ENCODE measurements at regions not wholly inside any gene's neighbourhood (a gene's known extent, or its start where the extent isn't known, plus 50 kb on each side); places are given as distances from the start of the nearest gene placed in this dataset.

DNA sequence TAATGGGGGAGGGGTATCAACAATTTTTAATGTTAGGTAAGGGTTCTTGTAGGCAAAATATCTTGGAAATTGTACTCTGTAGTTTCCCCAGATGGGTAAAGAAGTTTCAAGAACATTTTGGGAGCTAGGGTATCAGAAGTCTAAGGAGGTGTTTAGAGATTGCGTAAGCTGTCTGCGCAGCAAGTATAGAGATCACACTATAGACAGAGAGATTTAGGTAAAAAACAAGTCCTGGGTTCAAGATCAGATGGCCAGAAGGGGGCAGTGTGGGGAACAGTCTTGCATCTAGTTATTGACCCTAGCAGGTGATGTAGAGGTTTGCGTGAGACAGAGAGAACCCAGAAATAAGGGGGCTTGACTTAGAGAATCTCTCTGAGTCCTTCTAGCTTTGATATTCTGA, 80.8 kb downstream of the S1PR1 start:
- no peak for FAIRE-seq
- TF ChIP-seq, protein P1, sequence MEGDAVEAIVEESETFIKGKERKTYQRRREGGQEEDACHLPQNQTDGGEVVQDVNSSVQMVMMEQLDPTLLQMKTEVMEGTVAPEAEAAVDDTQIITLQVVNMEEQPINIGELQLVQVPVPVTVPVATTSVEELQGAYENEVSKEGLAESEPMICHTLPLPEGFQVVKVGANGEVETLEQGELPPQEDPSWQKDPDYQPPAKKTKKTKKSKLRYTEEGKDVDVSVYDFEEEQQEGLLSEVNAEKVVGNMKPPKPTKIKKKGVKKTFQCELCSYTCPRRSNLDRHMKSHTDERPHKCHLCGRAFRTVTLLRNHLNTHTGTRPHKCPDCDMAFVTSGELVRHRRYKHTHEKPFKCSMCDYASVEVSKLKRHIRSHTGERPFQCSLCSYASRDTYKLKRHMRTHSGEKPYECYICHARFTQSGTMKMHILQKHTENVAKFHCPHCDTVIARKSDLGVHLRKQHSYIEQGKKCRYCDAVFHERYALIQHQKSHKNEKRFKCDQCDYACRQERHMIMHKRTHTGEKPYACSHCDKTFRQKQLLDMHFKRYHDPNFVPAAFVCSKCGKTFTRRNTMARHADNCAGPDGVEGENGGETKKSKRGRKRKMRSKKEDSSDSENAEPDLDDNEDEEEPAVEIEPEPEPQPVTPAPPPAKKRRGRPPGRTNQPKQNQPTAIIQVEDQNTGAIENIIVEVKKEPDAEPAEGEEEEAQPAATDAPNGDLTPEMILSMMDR (IDR thresholded peaks at IDR 0.05; ENCODE audit: insufficient read depth, missing control alignments) = no peak
- DNase-seq (ENCODE audit: insufficient read length, low spot score) = no peak

DNA sequence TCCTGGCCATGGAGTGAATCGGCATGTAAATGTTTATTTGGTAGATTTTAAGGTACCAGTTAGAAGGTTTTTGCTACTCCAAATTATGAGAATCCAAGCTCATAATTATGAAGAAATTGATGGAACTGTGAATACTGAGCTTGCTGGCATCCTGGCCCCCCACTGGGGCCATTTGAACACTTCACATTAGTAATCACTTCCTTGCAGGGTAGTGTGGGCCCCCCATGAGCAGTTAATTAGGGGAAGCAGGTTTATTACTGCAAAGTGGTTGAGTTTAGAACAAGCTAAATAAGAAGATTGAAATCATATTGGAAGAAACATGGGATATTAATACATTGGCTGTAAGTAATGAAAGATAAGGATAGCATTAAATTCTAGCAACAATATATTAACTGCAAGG, 86.7 kb downstream of the S1PR1 start:
- FAIRE-seq = no peak
- TF ChIP-seq, protein P1 (IDR thresholded peaks at IDR 0.05; ENCODE audit: insufficient read depth, missing control alignments) = no peak

GRCh38 chr1:101325144-101325543, 88.3 kb downstream of the S1PR1 start:
- DNase-seq (ENCODE audit: insufficient read length, low spot score) (no peak), FAIRE-seq (no peak)
- TF ChIP-seq, protein P1 (IDR thresholded peaks at IDR 0.05; ENCODE audit: insufficient read depth, missing control alignments) = no peak

More for the DNA sequence above, 86.7 kb downstream of the S1PR1 start:
- DNase-seq (ENCODE audit: insufficient read length, low spot score) = no peak

DNA sequence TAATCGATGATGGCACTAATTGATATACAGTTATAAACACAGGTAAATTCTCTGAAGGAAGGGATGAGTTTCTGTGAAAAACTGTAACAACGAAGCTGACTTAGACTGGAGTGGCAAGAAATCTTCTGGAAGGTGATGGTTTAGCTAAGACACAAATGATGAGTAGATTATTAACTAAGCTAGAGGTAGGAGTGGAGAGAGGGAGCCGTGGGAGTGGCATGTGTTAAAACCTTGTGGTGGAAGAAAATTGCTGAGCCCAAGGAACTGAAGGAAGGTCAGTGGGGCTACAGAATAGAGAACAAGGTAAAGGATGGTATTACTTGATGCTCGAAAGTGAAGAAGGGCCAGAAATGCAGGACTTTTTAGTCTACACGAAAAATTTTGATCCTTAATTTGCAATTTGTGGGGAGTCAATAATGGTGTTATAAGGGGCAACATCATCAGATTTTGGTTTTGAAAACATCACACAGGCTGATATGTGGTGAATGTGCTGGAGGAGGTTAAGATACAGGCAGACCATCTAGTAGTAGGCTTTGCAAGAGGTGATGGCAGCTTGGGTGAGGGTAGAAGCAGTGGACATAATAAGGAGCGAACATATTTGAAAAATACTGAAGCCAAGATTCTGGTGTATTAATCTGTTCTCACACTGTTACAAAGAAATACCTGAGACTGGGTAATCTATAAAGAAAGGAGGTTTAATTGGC, 93.8 kb downstream of the S1PR1 start:
- TF ChIP-seq, protein P1 (IDR thresholded peaks at IDR 0.05; ENCODE audit: insufficient read depth, missing control alignments) = no peak
- FAIRE-seq = no peak
- no peak for DNase-seq (ENCODE audit: insufficient read length, low spot score)

GRCh38 chr1:101331794-101332193, 95.0 kb downstream of the S1PR1 start:
- no peak for DNase-seq (ENCODE audit: insufficient read length, low spot score)
- TF ChIP-seq, protein P1 (IDR thresholded peaks at IDR 0.05; ENCODE audit: insufficient read depth, missing control alignments) = no peak
- FAIRE-seq = no peak

DNA sequence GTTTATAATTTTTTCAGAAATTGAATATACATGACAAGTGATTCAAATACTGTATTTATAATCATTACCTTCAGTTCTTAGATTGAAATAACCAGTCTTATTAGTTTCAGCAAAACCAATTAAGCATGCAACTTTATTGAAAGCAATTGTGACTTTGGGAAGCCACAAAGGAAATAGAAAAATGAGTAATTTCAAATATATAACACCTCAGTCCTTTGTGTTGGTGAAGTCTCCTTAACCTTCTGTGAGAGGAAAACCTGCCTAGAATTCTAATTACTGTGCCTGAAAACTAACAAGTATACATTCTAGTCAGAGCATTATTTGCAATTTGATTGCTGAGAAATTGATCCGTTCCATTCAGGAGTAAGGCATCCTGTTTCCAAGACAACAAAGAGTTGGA, 95.8 kb downstream of the S1PR1 start:
- TF ChIP-seq, protein P1 (IDR thresholded peaks at IDR 0.05; ENCODE audit: insufficient read depth, missing control alignments) = no peak
- FAIRE-seq (no peak), DNase-seq (ENCODE audit: insufficient read length, low spot score) (no peak)

- TF ChIP-seq, protein P1 (IDR thresholded peaks at IDR 0.05; ENCODE audit: insufficient read depth, missing control alignments) = no peak
- no peak for FAIRE-seq
- no peak for DNase-seq (ENCODE audit: insufficient read length, low spot score)
Measured at GRCh38 chr1:101333186-101333585, 96.4 kb downstream of the S1PR1 start.

All from D721Med (cell line).